BJ (cell line): ENCODE measurements at regions not wholly inside any gene's neighbourhood (a gene's known extent, or its start where the extent isn't known, plus 50 kb on each side); places are given as distances from the start of the nearest gene placed in this dataset.

Experiments used
- CTCF ChIA-PET: fragments of 350-600 bp; formaldehyde crosslinking; extraction: SDS; loops from one replicate; lab custom pipeline; 2021; ENCODE audit warnings: antibody characterized with exemption, inconsistent platforms; lab: Yijun Ruan, JAX
- POLR2A ChIA-PET: fragments of 300-600 bp; sonication (Branson Sonifier 250); formaldehyde crosslinking; extraction: SDS; loops from one replicate; lab custom pipeline; 2021; ENCODE audit warnings: antibody characterized with exemption; lab: Charles Lee
- DNase-seq: peaks from one replicate; pipeline ENCODE4 v3.0.0-alpha.2; 2011; ENCODE audit warnings: low read depth
- H3K27me3 ChIP-seq: 2 replicates; pipeline ENCODE4 v1.6.0; 2011; ENCODE audit warnings: low read length; ENCODE audit not compliant: control insufficient read depth, insufficient read depth
- H3K36me3 ChIP-seq: 2 replicates; pipeline ENCODE4 v1.5.1; 2011; ENCODE audit warnings: low read length; ENCODE audit not compliant: control insufficient read depth, insufficient read depth
- H3K4me3 ChIP-seq: 2 replicates; pipeline ENCODE4 v1.5.1; 2011; ENCODE audit warnings: low read depth, mild to moderate bottlenecking, control low read depth, low read length
- CTCF ChIP-seq: IDR thresholded peaks from 2 replicates; pipeline ENCODE4 v1.5.1; 2011; ENCODE audit warnings: low read depth, mild to moderate bottlenecking, control low read depth, inconsistent platforms, low read length, moderate library complexity; ENCODE audit not compliant: insufficient read depth

GRCh38 chr2:51612387-51612786 lies 580.5 kb upstream of the NRXN1 start:
- Histone ChIP-seq H3K4me3 (no peak overlapping the region), H3K27me3 (no peaks in the 10 kb centered on the region), H3K36me3 (no peaks in the 10 kb centered on the region)
- POLR2A ChIA-PET: no interaction called here
- DNase-seq: no peak
- no peak for TF ChIP-seq CTCF
- CTCF ChIA-PET: no interaction called here

GRCh38 chr2:51601706-51602105 lies 569.8 kb upstream of the NRXN1 start:
- Histone ChIP-seq H3K27me3 (no peaks in the 10 kb centered on the region), H3K4me3 (no peak overlapping the region), H3K36me3 (no peaks in the 10 kb centered on the region)
- no peak for DNase-seq
- no peak for TF ChIP-seq CTCF
- ChIA-PET POLR2A (no interaction called here), CTCF (no interaction called here)

- POLR2A ChIA-PET: no interaction called here
- Histone ChIP-seq H3K36me3 (no peaks in the 10 kb centered on the region), H3K27me3 (no peaks in the 10 kb centered on the region), H3K4me3 (no peak overlapping the region)
- CTCF ChIA-PET: no interaction called here
- DNase-seq: no peak
- TF ChIP-seq CTCF: no peak
Measured at GRCh38 chr2:51597086-51597485, 565.2 kb upstream of the NRXN1 start.

GRCh38 chr2:51595836-51596235 lies 563.9 kb upstream of the NRXN1 start:
- POLR2A ChIA-PET: no interaction called here
- no peak for DNase-seq
- CTCF ChIA-PET: no interaction called here
- H3K36me3 ChIP-seq: no peaks in the 10 kb centered on the region
- no peak for TF ChIP-seq CTCF
- no peaks in the 10 kb centered on the region for H3K27me3 ChIP-seq
- H3K4me3 ChIP-seq: no peak overlapping the region

- POLR2A ChIA-PET: no interaction called here
Measured at GRCh38 chr2:51581636-51582267, 549.8 kb upstream of the NRXN1 start.

More at GRCh38 chr2:51581636-51582267, 549.8 kb upstream of the NRXN1 start:
- CTCF ChIA-PET: no interaction called here
- Histone ChIP-seq H3K27me3 (no peaks in the 10 kb centered on the region), H3K36me3 (no peaks in the 10 kb centered on the region), H3K4me3 (no peak overlapping the region)
- no peak for TF ChIP-seq CTCF
- DNase-seq: no peak
